ENCODE measurements at regions not wholly inside any gene's neighbourhood (a gene's known extent, or its start where the extent isn't known, plus 50 kb on each side); places are given as distances from the start of the nearest gene placed in this dataset.
A peak's percentile ranks its signal among the peaks of the same experiment; 100 is the strongest.

GRCh38 chr3:106249981-106250380, 381.2 kb upstream of the CBLB start:
- Histone ChIP-seq H3K9ac (ENCODE audit: low read depth in 1 of 2, low read length in 2 of 2) (no peak overlapping the region), H3K9me3 (ENCODE audit: control insufficient read depth in 4 of 4, low read length in 3 of 4) (no peaks in the 10 kb centered on the region), H3K4me3 (ENCODE audit: low read depth in 1 of 3, low read length in 3 of 3) (no peak overlapping the region), H3K27ac (ENCODE audit: low read depth in 1 of 2, low read length in 2 of 2) (no peak overlapping the region), H3K27me3 (ENCODE audit: control insufficient read depth in 4 of 4, insufficient read depth in 4 of 4, low read length in 3 of 4) (no peaks in the 10 kb centered on the region), H3K4me1 (ENCODE audit: control insufficient read depth in 4 of 4, insufficient read depth in 4 of 4, low read length in 3 of 4) (peaks cover 0 to 3% (median 0%) of the 10 kb centered on the region in 4 donors), H3K36me3 (ENCODE audit: control insufficient read depth in 4 of 4, insufficient read depth in 3 of 4, low read depth in 1 of 4, low read length in 3 of 4) (no peaks in the 10 kb centered on the region)
- DNase-seq (ENCODE audit: low spot score): no peak
- TF ChIP-seq HNF4G (IDR thresholded peaks at IDR 0.05) (no peak), TAF1 (conservative IDR thresholded peaks at IDR 0.05) (no peak), ZBTB33 (IDR thresholded peaks at IDR 0.05) (no peak), NR2F2 (IDR thresholded peaks at IDR 0.05) (no peak), FOXA1 (IDR thresholded peaks at IDR 0.05) (no peak), GABPA (IDR thresholded peaks at IDR 0.05 in 1 of 2, conservative IDR thresholded peaks at IDR 0.05 in 1 of 2) (no peak), RAD21 (IDR thresholded peaks at IDR 0.05) (no peak), HNF4A (conservative IDR thresholded peaks at IDR 0.05) (no peak), FOXA2 (IDR thresholded peaks at IDR 0.05) (no peak), JUND (IDR thresholded peaks at IDR 0.05) (no peak)
- TF ChIP-seq, protein P1, sequence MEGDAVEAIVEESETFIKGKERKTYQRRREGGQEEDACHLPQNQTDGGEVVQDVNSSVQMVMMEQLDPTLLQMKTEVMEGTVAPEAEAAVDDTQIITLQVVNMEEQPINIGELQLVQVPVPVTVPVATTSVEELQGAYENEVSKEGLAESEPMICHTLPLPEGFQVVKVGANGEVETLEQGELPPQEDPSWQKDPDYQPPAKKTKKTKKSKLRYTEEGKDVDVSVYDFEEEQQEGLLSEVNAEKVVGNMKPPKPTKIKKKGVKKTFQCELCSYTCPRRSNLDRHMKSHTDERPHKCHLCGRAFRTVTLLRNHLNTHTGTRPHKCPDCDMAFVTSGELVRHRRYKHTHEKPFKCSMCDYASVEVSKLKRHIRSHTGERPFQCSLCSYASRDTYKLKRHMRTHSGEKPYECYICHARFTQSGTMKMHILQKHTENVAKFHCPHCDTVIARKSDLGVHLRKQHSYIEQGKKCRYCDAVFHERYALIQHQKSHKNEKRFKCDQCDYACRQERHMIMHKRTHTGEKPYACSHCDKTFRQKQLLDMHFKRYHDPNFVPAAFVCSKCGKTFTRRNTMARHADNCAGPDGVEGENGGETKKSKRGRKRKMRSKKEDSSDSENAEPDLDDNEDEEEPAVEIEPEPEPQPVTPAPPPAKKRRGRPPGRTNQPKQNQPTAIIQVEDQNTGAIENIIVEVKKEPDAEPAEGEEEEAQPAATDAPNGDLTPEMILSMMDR (IDR thresholded peaks at IDR 0.05; ENCODE audit: low read depth, low read length, missing input control): no peak
- TF ChIP-seq, protein P2, sequence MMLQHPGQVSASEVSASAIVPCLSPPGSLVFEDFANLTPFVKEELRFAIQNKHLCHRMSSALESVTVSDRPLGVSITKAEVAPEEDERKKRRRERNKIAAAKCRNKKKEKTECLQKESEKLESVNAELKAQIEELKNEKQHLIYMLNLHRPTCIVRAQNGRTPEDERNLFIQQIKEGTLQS (IDR thresholded peaks at IDR 0.05): no peak
- TF ChIP-seq, protein P3, sequence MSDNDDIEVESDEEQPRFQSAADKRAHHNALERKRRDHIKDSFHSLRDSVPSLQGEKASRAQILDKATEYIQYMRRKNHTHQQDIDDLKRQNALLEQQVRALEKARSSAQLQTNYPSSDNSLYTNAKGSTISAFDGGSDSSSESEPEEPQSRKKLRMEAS (IDR thresholded peaks at IDR 0.05): no peak

DNA sequence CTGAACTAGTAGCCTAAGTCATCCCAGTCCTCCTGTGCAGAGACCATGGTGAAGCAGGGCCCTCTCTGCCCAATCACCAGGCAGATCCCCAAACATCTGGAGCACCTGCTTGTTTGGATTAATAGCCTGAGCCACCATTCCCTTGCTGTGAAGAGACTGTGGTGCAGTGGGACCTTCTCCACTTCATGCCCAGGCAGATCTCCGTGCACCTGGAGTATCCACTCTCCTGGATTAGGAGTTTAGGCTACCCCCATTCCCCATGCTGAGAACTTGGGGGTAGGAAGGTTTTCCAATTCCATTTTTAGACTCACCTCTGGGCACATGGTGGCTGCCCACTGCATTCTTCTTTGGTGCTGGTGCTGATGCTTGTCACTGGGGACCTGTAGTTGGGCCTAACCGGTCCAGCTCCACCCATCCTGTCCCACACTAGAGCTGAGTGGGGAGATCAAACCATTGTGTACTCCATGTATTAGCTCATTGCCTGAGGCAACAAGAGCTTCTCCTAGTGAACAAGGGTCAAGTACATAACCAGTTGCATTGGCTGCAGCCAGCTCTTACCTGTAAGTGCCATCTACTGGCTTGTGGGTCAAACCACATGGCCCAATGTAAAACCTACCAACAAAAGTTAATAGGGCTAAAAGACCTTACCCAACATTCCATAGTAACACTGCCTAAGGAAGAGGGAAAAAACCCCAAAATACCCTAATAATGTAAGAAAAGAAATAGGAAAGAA, 382.5 kb upstream of the CBLB start:
- H3K9ac ChIP-seq (ENCODE audit: low read depth in 1 of 2, low read length in 2 of 2): no peak overlapping the region
- no peak for TF ChIP-seq FOXA1 (IDR thresholded peaks at IDR 0.05)
- TF ChIP-seq HNF4A (conservative IDR thresholded peaks at IDR 0.05): peak in 1 of 2 donors; percentile 31
- TF ChIP-seq TAF1 (conservative IDR thresholded peaks at IDR 0.05): no peak
- peak; percentile 70 for TF ChIP-seq RAD21 (IDR thresholded peaks at IDR 0.05)
- peak; percentile 9 for TF ChIP-seq FOXA2 (IDR thresholded peaks at IDR 0.05)
- TF ChIP-seq HNF4G (IDR thresholded peaks at IDR 0.05): no peak
- TF ChIP-seq, protein P1 (IDR thresholded peaks at IDR 0.05; ENCODE audit: low read depth, low read length, missing input control): peak; percentile 20
- no peak overlapping the region for H3K27ac ChIP-seq (ENCODE audit: low read depth in 1 of 2, low read length in 2 of 2)
- no peak overlapping the region for H3K4me3 ChIP-seq (ENCODE audit: low read depth in 1 of 3, low read length in 3 of 3)
- H3K27me3 ChIP-seq (ENCODE audit: control insufficient read depth in 4 of 4, insufficient read depth in 4 of 4, low read length in 3 of 4): no peaks in the 10 kb centered on the region
- DNase-seq (ENCODE audit: low spot score): no peak
- WGBS: 96% methylated on average over 2 of the region's 2 CpGs
- H3K4me1 ChIP-seq (ENCODE audit: control insufficient read depth in 4 of 4, insufficient read depth in 4 of 4, low read length in 3 of 4): peaks cover 0 to 3% (median 0%) of the 10 kb centered on the region in 4 donors
- no peaks in the 10 kb centered on the region for H3K36me3 ChIP-seq (ENCODE audit: control insufficient read depth in 4 of 4, insufficient read depth in 3 of 4, low read depth in 1 of 4, low read length in 3 of 4)
- no peaks in the 10 kb centered on the region for H3K9me3 ChIP-seq (ENCODE audit: control insufficient read depth in 4 of 4, low read length in 3 of 4)

Measured in liver (tissue), 8 donors.